K562 (cell line): ENCODE measurements at regions not wholly inside any gene's neighbourhood (a gene's known extent, or its start where the extent isn't known, plus 50 kb on each side); places are given as distances from the start of the nearest gene placed in this dataset.

Experiments
- ATAC-seq: fragments of 200-7000 bp; cut with Tn5 transposase; 3 replicates; pipeline ENCODE4 v1.9.1; 2020; ENCODE audit warnings: moderate library complexity
- BruUV-seq: library from RNA; stranded (reverse); fragments of 400-500 nt; replicated peaks from 2 replicates; lab custom pipeline; 2021; lab: Mats Ljungman, UMichigan
- CTCF ChIA-PET: fragments of 300-600 bp; formaldehyde crosslinking; extraction: SDS; loops from one replicate; lab custom pipeline; 2021; ENCODE audit warnings: low intra/inter-chr PET ratio; lab: Yijun Ruan, JAX
- POLR2A ChIA-PET: fragments of 300-600, 350-650 bp; sonication (Branson Sonifier 250); formaldehyde crosslinking; extraction: SDS; loops from one replicate; lab custom pipeline; 2021; ENCODE audit warnings: antibody characterized with exemption, inconsistent platforms; lab: Yijun Ruan, JAX
- DNase-seq, 4 experiments: peaks; one replicate each; pipeline versions ENCODE4 v3.0.0 to v3.0.0-alpha.2; 2011 to 2018; ENCODE audit warnings: low spot score in 3 of 4, mixed read lengths in 3 of 4; ENCODE audit errors: extremely low read depth in 1 of 4
- FAIRE-seq: peaks from 2 replicates; lab custom pipeline; 2011; peaks lifted over from hg19 to GRCh38; lab: Jason Lieb, UNC
- H2AFZ ChIP-seq: 2 replicates; pipeline ENCODE4 v1.6.0; 2011; ENCODE audit warnings: low read depth, low read length, control low read depth, inconsistent platforms
- H3K27ac ChIP-seq: fragments of 200-600 bp; 3 replicates; pipeline ENCODE4 v1.8.0; 2011; ENCODE audit warnings: low read depth, mild to moderate bottlenecking, control low read depth, inconsistent platforms, low read length, moderate library complexity, mixed read lengths; ENCODE audit errors: extremely low read depth
- H3K27me3 ChIP-seq, 2 experiments: fragments of 300-600 bp in 1 of 2; 2 replicates in 1 of 2; 3 replicates in 1 of 2; pipeline versions ENCODE4 v1.6.0 to v1.8.0; 2011; ENCODE audit warnings: inconsistent platforms in 2 of 2, low read length in 2 of 2, mild to moderate bottlenecking in 1 of 2, mixed read lengths in 1 of 2, moderate library complexity in 1 of 2; ENCODE audit not compliant: control insufficient read depth in 2 of 2, insufficient read depth in 2 of 2
- H3K36me3 ChIP-seq: fragments of 300-600 bp; 3 replicates; pipeline ENCODE4 v1.8.0; 2011; ENCODE audit warnings: mild to moderate bottlenecking, low read length, inconsistent platforms; ENCODE audit not compliant: control insufficient read depth, insufficient read depth
- H3K4me1 ChIP-seq, 2 experiments: fragments of 200-600 bp in 1 of 2; replicated peaks in 1 of 2; 2 replicates in 1 of 2; 3 replicates in 1 of 2; pipeline versions ENCODE4 v1.5.1 to v1.8.0; 2011; ENCODE audit warnings: inconsistent platforms in 2 of 2, low read length in 2 of 2, mild to moderate bottlenecking in 1 of 2, mixed read lengths in 1 of 2, moderate library complexity in 1 of 2; ENCODE audit not compliant: control insufficient read depth in 2 of 2, insufficient read depth in 2 of 2
- H3K4me2 ChIP-seq: 2 replicates; pipeline ENCODE4 v1.6.1; 2011; ENCODE audit warnings: low read length, control low read depth, inconsistent platforms, mixed read lengths; ENCODE audit not compliant: insufficient read depth
- H3K4me3 ChIP-seq: fragments of 200-600 bp; sonication (generic), shearing (Covaris generic); 2 replicates; pipeline ENCODE4 v1.5.1; 2016; ENCODE audit warnings: control low read depth, inconsistent platforms
- H3K79me2 ChIP-seq: fragments of 200-600 bp; 3 replicates; pipeline ENCODE4 v1.8.0; 2011; ENCODE audit warnings: low read length, inconsistent platforms; ENCODE audit not compliant: control insufficient read depth, insufficient read depth
- H3K9ac ChIP-seq, 2 experiments: 2 replicates each; pipeline versions ENCODE4 v1.6.0 to v1.6.1; 2011; ENCODE audit warnings: low read depth in 2 of 2, low read length in 2 of 2, control low read depth in 1 of 2, inconsistent platforms in 1 of 2, mild to moderate bottlenecking in 1 of 2, mixed read lengths in 1 of 2; ENCODE audit not compliant: insufficient read depth in 1 of 2
- H3K9me1 ChIP-seq: one replicate; pipeline ENCODE4 v1.6.0; 2011; ENCODE audit warnings: inconsistent platforms, mild to moderate bottlenecking, low read length, moderate library complexity; ENCODE audit not compliant: control insufficient read depth, insufficient read depth
- H3K9me3 ChIP-seq: replicated peaks from 2 replicates; pipeline ENCODE4 v1.5.1; 2011; ENCODE audit warnings: low read depth, low read length, inconsistent platforms; ENCODE audit not compliant: control insufficient read depth, insufficient read depth
- H4K20me1 ChIP-seq: replicated peaks from 2 replicates; pipeline ENCODE4 v1.6.1; 2011; ENCODE audit warnings: low read length, inconsistent platforms, mixed read lengths; ENCODE audit not compliant: control insufficient read depth, insufficient read depth
- CLOCK ChIP-seq: fragments of 250-450 bp; sonication (Bioruptor Pico); IDR thresholded peaks from 2 replicates; pipeline ENCODE4 v1.4.0; 2020; ENCODE audit warnings: mild to moderate bottlenecking, moderate library complexity, borderline replicate concordance
- RBM25 ChIP-seq: fragments of 200-400 bp; formaldehyde crosslinking; IDR thresholded peaks from 2 replicates; pipeline ENCODE4 v1.6.1; 2018; ENCODE audit warnings: low read length, low read depth, moderate library complexity; ENCODE audit not compliant: severe bottlenecking
- SAP30 ChIP-seq: fragments of 200-600 bp; sonication (generic); IDR thresholded peaks from 2 replicates; pipeline ENCODE4 v1.6.1; 2012; ENCODE audit warnings: borderline replicate concordance, low read depth, mild to moderate bottlenecking, moderate library complexity, low read length, control low read depth, inconsistent platforms; ENCODE audit not compliant: insufficient read depth, poor library complexity, severe bottlenecking
- VEZF1 ChIP-seq: fragments of 200-800 bp; sonication (Bioruptor generic); IDR thresholded peaks from 2 replicates; pipeline ENCODE4 v1.6.1; 2017; ENCODE audit warnings: missing genetic modification characterization, missing compliant biosample characterization
- ZNF764 ChIP-seq: fragments of 250-450 bp; sonication (Bioruptor Pico); IDR thresholded peaks from 2 replicates; pipeline ENCODE4 v1.4.0; 2020; ENCODE audit warnings: low read depth, mild to moderate bottlenecking, moderate library complexity
- WGBS: fragments of 100-300 bp; shearing (Covaris generic); methylation state at CpG from one replicate; pipeline ENCODE4 v1.1.6; 2016; ENCODE audit warnings: low coverage, mixed read lengths; ENCODE audit not compliant: insufficient coverage; ENCODE audit errors: missing lambda C conversion rate; 5-methylcytosine and 5-hydroxymethylcytosine counted together
- in situ Hi-C: fragments of 300-500 bp; cut with MboI; formaldehyde crosslinking; loops from 4 replicates; pipeline ENCODE4 v1.15.0; 2018; ENCODE audit warnings: inconsistent platforms, mixed read lengths
- intact Hi-C: fragments of 100-400 bp; cut with micrococcal nuclease; formaldehyde crosslinking; loops from 2 replicates; pipeline ENCODE4 v1.14.2; 2022

GRCh38 chr15:69602921-69603320 lies 150.3 kb downstream of the RPLP1 start (continued):
- TF ChIP-seq CLOCK (CRISPR knock-in tag), result no peak
- no peak for TF ChIP-seq ZNF764 (CRISPR knock-in tag)
- no peak for TF ChIP-seq VEZF1 (CRISPR knock-in tag)
- TF ChIP-seq, all 486 proteins: peak for 0

GRCh38 chr15:69603369-69604071 lies 150.9 kb downstream of the RPLP1 start:
- CTCF ChIA-PET, result no interaction called here
- POLR2A ChIA-PET, result interaction anchor here (0.6 to 1.0 kb wide), 3 partner anchors 9 to 22 kb away, joined by 3 read pairs; no protein-coding TSS in a partner anchor
- no peak overlapping the region for H2AFZ ChIP-seq
- ATAC-seq, result no peak
- H3K36me3 ChIP-seq, result no peaks in the 10 kb centered on the region
- in situ Hi-C loops, result no loop called here
- no peak overlapping the region for H3K4me3 ChIP-seq
- no peak overlapping the region for H3K9ac ChIP-seq
- 0 out of 2 replicates have a peak, but pooled peaks cover 3% of the 10 kb centered on the region for H4K20me1 ChIP-seq
- no peak overlapping the region for H3K27ac ChIP-seq
- H3K9me3 ChIP-seq, result no peaks in the 10 kb centered on the region
- no peak for FAIRE-seq
- no TSS peak for BruUV-seq
- H3K9me1 ChIP-seq, result no peaks in the 10 kb centered on the region
- H3K79me2 ChIP-seq, result no peaks in the 10 kb centered on the region
- H3K27me3 ChIP-seq, result peaks cover 0 to 2% of the 10 kb centered on the region in 2 experiments; a peak in 2 of 5 replicates
- intact Hi-C loops, result no loop called here
- TF ChIP-seq RBM25 (peak; percentile 22), SAP30 (no peak)
- WGBS, result 0% methylated on average over 1 of the region's 1 CpG
- H3K4me1 ChIP-seq, result no peaks in the 10 kb centered on the region
- no peak for DNase-seq
- H3K4me2 ChIP-seq, result no peak overlapping the region
